ENCODE measurements at regions not wholly inside any gene's neighbourhood (a gene's known extent, or its start where the extent isn't known, plus 50 kb on each side); places are given as distances from the start of the nearest gene placed in this dataset.
A peak's percentile ranks its signal among the peaks of the same experiment; 100 is the strongest.

GRCh38 chr2:239599299-239599698, 198.5 kb upstream of the HDAC4 start:
- no peak overlapping the region for H3K27ac Mint-ChIP-seq (ENCODE audit: unreplicated experiment)
- peaks cover 6% of the 10 kb centered on the region for H3K9me3 Mint-ChIP-seq (ENCODE audit: low read depth)
- DNase-seq (ENCODE audit: low spot score): no peak

GRCh38 chr2:239598732-239599090, 197.9 kb upstream of the HDAC4 start:
- Mint-ChIP-seq H3K9me3 (ENCODE audit: low read depth) (no peaks in the 10 kb centered on the region), H3K4me3 (ENCODE audit: unreplicated experiment) (no peak overlapping the region), H3K36me3 (ENCODE audit: low read depth) (no peaks in the 10 kb centered on the region), H3K27me3 (ENCODE audit: low read depth) (no peaks in the 10 kb centered on the region), H3K27ac (ENCODE audit: unreplicated experiment) (no peak overlapping the region), H3K4me1 (ENCODE audit: low read depth) (no peaks in the 10 kb centered on the region)
- TF ChIP-seq CTCF (IDR thresholded peaks at IDR 0.05): no peak
- DNase-seq (ENCODE audit: low spot score): no peak

More at GRCh38 chr2:239599299-239599698, 198.5 kb upstream of the HDAC4 start:
- Mint-ChIP-seq H3K4me3 (ENCODE audit: unreplicated experiment) (no peak overlapping the region), H3K36me3 (ENCODE audit: low read depth) (no peaks in the 10 kb centered on the region), H3K27me3 (ENCODE audit: low read depth) (no peaks in the 10 kb centered on the region), H3K4me1 (ENCODE audit: low read depth) (no peaks in the 10 kb centered on the region)
- no peak for TF ChIP-seq CTCF (IDR thresholded peaks at IDR 0.05)

- H3K27ac Mint-ChIP-seq (ENCODE audit: unreplicated experiment): no peak overlapping the region
Measured at GRCh38 chr2:239598011-239598731, 197.4 kb upstream of the HDAC4 start.

DNA sequence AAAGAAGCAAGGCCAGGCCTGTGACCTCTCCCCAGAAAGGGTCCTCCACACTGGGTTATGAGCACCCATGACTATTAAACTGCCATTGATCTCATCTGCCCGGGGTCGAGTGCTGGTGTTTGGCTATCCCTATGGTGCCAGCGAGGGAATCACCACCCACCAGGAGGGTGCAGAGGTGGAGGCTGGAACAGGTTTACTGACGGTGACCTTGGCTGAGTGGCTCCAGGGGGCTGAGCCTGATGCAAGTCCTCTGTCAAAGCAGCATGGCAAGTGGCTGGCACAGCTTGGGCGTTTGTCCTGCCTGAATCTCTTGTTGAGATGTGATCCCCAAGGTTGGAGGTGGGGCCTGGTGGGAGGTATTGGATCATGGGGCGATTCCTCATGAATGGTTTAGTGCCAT, 196.4 kb upstream of the HDAC4 start:
- Mint-ChIP-seq H3K9me3 (ENCODE audit: low read depth) (peaks cover 4% of the 10 kb centered on the region), H3K4me3 (ENCODE audit: unreplicated experiment) (no peak overlapping the region), H3K27me3 (ENCODE audit: low read depth) (no peaks in the 10 kb centered on the region), H3K27ac (ENCODE audit: unreplicated experiment) (no peak overlapping the region), H3K36me3 (ENCODE audit: low read depth) (no peaks in the 10 kb centered on the region), H3K4me1 (ENCODE audit: low read depth) (no peaks in the 10 kb centered on the region)
- TF ChIP-seq CTCF (IDR thresholded peaks at IDR 0.05): no peak
- DNase-seq (ENCODE audit: low spot score): peak; percentile 61

More at GRCh38 chr2:239598011-239598731, 197.4 kb upstream of the HDAC4 start:
- peak; percentile 63 for DNase-seq (ENCODE audit: low spot score)
- H3K27me3 Mint-ChIP-seq (ENCODE audit: low read depth): no peaks in the 10 kb centered on the region
- no peak for TF ChIP-seq CTCF (IDR thresholded peaks at IDR 0.05)
- no peak overlapping the region for H3K4me3 Mint-ChIP-seq (ENCODE audit: unreplicated experiment)
- no peaks in the 10 kb centered on the region for H3K36me3 Mint-ChIP-seq (ENCODE audit: low read depth)
- no peaks in the 10 kb centered on the region for H3K4me1 Mint-ChIP-seq (ENCODE audit: low read depth)
- H3K9me3 Mint-ChIP-seq (ENCODE audit: low read depth): no peaks in the 10 kb centered on the region

DNA sequence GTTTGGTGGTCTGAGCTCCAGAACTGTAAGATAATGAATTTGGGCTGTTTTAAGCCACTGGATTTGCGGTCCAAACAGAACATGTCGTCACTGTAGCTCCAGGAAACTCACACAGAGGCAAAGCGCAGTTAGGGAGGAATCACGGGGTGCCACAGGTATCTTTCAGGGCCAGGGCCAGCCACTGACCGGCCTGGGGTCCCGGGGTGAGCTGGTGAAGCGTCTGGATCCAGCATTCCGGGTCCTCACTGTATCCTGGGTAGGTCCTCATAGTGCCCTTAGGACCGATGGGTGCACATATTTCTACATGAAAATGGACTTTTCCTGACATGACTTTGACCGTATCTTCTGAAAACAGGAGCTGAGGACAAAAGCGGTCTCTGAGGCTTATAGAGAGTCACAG, 196.0 kb upstream of the HDAC4 start:
- Mint-ChIP-seq H3K9me3 (ENCODE audit: low read depth) (peaks cover 7% of the 10 kb centered on the region), H3K27ac (ENCODE audit: unreplicated experiment) (no peak overlapping the region), H3K27me3 (ENCODE audit: low read depth) (no peaks in the 10 kb centered on the region), H3K4me1 (ENCODE audit: low read depth) (no peaks in the 10 kb centered on the region), H3K4me3 (ENCODE audit: unreplicated experiment) (no peak overlapping the region), H3K36me3 (ENCODE audit: low read depth) (no peaks in the 10 kb centered on the region)
- DNase-seq (ENCODE audit: low spot score): no peak
- no peak for TF ChIP-seq CTCF (IDR thresholded peaks at IDR 0.05)

All from chondrocyte (in vitro differentiated cells).